GM04504 (cell line): ENCODE measurements at regions not wholly inside any gene's neighbourhood (a gene's known extent, or its start where the extent isn't known, plus 50 kb on each side); places are given as distances from the start of the nearest gene placed in this dataset.
A peak's percentile ranks its signal among the peaks of the same experiment; 100 is the strongest.

Experiments used
- DNase-seq: peaks from one replicate; pipeline ENCODE4 v3.0.0-alpha.2; 2012; ENCODE audit warnings: low read depth

GRCh38 chr9:85258823-85259370 is 482.9 kb downstream of the AGTPBP1 start:
- peak; percentile 47 for DNase-seq

- DNase-seq, result no peak
Measured at GRCh38 chr9:85258236-85258635, 483.5 kb downstream of the AGTPBP1 start.

DNA sequence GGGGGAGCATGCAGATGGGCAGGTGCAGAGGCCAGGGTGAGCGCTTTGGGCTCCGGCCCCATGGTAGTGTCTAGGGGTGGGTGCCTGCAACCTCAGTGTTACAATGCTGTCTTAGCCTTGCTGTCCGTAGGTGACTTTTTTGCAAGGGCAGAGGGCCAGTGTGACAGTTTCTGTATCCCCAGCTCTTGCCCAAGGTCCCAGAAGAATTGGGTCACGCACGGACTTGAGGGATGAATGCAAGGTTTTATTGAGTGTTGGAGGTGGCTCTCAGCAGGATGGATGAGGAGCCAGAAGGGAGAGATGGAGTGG is 492.5 kb downstream of the AGTPBP1 start:
- no peak for DNase-seq

DNA sequence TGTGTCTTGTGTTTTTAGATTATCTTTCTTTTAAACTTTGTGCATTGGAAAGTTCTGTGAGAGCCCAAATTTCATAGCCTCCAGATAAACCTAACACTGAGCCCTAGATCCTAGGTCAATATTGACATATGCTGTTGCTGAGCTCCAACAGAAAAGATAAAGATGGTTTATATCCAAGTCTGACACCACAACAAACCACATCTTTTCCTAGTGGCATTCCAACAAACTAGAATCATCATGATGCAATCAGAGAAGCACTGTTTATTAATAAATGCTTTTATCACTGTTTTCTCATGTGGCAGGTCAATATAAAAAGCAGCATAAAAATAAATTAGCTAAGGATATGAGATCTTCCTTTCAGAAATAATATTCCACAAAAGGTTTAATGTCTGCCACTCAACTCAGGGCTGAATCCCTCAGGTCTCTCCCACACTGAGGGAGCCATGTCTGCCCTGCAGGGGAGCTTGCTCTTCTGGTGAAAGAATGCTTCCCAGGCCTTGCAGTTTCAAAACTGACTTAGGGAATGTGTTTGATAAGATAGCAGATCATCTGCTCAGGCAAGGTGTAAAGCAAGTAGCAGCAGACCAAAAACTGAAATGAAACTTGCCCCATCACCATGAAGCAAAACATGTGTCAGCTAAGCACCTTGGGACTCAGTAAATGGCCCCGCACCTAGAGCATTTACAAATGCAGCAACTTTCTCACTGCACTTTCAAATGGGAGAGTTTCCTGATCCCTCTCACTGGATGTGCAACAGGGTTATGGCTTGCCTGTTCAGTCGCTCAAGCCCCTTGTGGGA is 493.0 kb downstream of the AGTPBP1 start:
- DNase-seq, result peak; percentile 35

GRCh38 chr9:85246541-85246940 is 495.2 kb downstream of the AGTPBP1 start:
- DNase-seq, result no peak

DNA sequence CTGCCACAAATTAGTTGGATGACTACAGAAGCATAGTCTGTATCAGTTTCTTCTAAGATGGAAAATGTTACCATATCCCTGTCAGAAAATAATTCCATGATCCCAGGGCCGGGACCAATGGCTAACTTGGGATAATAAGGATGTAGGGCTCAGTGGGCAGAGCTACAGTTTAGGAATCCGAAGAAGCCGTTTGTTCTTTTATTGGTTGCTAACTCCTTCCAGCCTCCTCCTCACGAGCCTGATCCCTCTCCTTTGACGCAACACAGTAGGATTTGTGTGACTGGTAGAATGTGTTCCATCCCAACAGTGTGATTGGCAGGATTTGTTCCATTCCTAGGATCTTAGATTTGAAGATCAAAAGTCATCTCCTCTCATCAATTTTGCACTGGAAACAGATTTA is 496.9 kb downstream of the AGTPBP1 start:
- DNase-seq, result no peak

GRCh38 chr9:85243977-85244376 is 497.8 kb downstream of the AGTPBP1 start:
- no peak for DNase-seq

DNA sequence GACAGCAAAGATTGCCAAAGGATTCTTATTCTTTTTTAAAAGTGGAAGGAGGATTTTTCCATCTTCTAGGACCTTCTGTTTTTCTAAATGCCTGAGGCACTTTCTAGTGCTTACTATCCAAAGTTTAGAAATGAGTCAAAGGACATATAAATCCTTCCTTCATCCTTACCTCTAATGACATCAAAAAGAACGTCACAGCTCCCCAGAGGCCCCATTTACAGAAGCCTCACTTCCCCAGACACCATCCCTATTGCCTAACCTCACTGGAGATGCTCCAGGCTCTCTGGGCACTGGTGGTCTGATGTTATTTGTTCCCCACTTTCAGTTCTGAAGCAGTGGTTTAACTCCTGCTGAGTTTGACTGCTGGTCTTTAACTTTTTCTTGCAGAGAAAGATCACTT is 504.3 kb downstream of the AGTPBP1 start:
- DNase-seq, result no peak

DNA sequence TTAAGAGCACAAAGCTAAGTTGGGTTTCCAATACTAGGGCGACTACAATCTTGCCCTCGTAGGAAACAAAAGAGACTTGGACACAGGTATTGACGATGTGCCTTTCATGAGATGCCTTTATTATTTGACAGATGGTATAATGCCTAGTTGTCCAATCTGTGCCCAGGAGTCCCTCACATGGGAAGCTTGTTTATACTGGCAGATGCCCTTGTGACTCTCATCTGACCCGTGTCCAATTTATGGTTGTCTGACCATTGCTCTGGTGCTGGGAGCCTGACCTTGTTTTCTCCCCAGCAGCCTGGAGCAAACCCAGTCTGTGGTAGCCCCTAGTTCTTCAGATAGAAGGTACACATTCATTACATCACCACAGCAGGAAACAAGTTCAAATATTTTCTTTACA is 511.7 kb downstream of the AGTPBP1 start:
- DNase-seq, result no peak

DNA sequence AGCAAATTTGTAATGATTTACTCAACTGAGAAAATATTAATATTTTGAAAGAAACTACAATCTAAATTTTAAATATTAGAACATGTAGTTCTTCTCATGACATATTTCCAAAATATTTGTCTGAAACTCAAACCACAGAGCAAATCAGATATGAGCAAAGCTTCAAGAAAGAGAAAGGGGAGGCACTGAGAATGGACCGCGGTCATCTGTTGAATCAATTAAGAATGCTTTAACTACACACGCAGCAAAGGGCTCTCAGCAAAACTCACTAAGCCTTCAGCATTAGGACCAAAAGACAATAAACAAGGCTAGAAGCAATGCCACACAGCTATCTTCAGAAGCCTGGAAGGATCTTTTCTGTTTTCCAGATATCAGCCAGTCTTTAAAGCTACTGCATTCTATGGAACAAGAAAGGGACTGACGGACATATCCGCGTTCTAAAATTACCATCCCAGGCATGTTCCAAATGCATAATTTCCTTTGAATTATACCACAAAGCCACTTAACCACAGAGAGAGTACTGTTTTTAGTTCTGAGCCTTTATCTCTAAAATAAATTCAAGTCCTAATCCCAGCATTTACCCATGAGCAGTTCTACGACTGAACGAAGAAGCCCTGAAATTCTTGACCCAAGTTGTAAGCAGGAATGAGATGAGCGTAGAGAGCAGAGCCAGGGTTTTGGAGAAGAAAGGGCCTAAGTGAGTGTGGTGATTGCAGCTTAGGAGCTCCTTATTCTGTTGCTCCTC is 513.5 kb downstream of the AGTPBP1 start:
- no peak for DNase-seq

DNA sequence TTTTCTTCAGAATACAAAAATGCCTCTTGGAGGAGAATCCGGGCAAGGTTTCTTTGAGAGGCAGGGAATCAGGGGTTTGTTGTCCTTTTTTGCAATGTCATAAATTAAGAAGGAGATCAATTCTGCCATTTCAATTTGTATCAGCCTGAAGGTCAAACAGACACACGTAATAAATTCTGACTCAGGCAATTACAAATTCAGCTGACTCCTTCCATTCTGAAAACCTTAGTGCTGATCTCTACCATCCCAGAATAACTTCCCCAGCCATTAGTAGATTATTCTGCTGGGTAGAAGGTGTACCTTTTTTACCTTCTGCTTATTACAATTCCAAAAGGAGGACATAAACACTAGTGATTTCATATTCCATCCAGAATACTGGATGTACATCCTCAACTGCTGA is 516.6 kb downstream of the AGTPBP1 start:
- DNase-seq, result no peak

GRCh38 chr9:85224729-85225128 is 517.0 kb downstream of the AGTPBP1 start:
- DNase-seq, result no peak

DNA sequence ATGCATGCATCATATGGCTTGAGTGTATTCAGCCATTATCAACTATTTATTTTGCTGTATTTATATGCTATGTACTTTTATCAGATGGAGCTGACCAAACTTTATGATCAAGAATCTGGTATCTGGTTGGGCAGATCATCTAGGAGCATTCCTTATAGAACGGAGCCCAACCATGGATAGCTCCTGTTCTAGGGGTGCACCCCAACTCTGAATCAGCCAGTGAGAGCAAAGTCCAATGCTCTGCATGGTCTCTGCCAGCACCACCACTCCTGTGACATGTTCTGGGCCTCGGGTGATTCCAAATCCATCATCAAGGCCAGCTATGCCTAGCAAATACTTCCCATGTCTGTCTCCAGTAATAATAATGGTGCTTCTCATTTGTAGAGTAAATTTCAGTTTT is 517.5 kb downstream of the AGTPBP1 start:
- DNase-seq, result no peak

- DNase-seq, result no peak
Measured at GRCh38 chr9:85223506-85224125, 518.1 kb downstream of the AGTPBP1 start.

- no peak for DNase-seq
Measured at GRCh38 chr9:85216601-85217000, 525.2 kb downstream of the AGTPBP1 start.

DNA sequence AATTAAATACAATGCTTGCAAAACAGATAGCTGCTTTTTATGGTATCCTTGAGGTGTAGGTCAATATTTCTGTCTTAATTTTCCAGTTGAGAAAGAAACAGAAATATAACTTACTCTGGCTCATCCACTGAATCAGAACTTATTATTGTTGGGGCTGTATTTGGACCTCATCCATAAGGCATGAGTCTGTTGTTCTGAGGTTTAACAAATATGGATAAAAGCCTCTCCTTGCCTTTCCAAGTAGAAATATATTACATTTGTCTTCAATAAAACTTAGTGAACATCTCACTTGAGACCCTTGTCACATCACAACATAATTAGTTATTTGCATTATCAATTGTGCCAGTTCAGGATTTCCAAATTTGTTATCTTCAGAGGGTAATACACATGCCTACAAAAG is 525.8 kb downstream of the AGTPBP1 start:
- no peak for DNase-seq

- no peak for DNase-seq
Measured at GRCh38 chr9:85215416-85215815, 526.3 kb downstream of the AGTPBP1 start.

DNA sequence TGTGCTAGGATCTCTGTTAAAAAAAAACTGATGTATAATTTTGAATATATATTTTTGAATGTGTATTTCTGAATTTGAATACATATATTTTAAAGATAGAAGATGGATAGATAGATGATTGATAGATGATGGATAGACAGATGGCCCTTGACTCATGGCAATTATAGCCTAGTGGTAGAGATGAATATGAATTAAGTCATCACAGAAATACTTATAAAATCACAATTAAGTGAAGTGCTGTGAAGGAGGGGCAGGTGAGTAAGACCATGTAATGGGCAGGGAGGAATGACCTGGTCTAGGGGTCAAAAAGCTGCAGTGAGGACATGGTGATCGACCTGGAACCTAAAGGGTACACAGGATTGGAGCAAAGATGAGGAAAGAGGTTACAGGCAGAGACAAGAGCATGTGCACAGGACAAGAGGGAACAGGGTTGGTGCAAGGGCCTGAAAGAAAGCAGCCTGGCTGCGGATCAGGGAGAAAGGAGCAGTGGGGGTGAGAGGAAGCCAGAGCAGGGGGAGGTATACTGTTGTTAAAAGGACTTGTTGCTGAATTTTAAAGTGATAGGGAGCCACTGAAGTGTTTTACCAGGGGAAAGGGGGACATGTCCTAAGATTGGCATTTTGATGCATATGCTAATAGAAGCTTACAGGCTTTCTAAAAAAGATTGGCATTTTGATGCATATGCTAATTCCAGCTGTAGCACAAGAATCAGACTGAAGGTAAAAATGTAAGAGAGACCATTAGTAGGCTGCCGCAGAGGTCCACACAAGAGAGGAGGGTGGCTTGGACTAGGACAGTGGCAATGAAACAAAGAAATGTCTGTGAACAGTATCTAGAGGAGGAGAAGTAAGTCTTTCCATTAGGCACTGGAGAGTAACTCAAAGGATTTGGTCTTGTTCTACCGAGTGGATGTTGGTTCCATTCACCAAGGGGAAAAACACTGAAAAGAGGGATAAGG is 527.8 kb downstream of the AGTPBP1 start:
- no peak for DNase-seq

DNA sequence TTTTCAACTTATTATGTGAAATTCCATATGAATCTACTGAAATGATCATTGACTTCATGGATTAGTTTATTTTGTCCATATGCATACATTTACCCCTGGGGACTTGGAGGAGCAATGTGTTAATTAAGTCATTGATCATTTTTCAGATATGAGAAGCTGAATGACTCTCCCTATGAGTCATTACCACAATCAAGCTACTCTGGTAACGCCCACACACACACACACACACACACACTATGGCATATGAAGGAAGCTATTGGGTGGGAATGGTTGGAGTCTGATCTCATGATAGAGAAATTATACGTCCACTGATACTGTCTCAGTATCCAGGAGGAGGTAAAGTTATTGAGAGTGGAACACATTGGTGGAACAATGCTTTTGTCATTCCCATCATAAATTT is 528.9 kb downstream of the AGTPBP1 start:
- peak; percentile 50 for DNase-seq

GRCh38 chr9:85212209-85212608 is 529.5 kb downstream of the AGTPBP1 start:
- no peak for DNase-seq

- no peak for DNase-seq
Measured at GRCh38 chr9:85208666-85209065, 533.1 kb downstream of the AGTPBP1 start.

DNA sequence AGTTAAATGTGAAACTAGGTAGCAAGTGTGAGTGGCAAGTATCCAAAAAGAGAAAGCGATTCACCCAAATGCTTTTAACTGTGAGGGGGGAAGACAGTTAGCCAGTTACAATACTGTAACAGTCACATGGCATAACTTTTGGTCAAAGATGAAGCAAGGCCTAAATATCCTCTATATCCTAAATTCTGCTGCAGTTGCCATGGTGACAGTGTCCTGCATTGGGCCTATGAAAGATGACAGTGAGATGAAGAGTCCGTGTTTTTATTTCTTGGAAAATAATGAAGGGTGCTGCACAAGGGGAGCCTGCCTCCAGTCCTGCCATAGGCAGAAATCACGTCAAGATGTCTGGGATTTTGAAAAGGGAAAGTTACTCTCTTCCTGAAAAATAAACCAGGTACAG is 534.6 kb downstream of the NTRK2 start:
- no peak for DNase-seq
